ENCODE measurements at regions not wholly inside any gene's neighbourhood (a gene's known extent, or its start where the extent isn't known, plus 50 kb on each side); places are given as distances from the start of the nearest gene placed in this dataset.

GRCh38 chr13:90954605-90955195 is 392.8 kb upstream of the MIR17HG start:
- Mint-ChIP-seq H3K4me1 (ENCODE audit: low read depth) (no peaks in the 10 kb centered on the region), H3K4me3 (no peak overlapping the region), H3K36me3 (ENCODE audit: insufficient read depth in 2 of 2) (no peaks in the 10 kb centered on the region), H3K27ac (no peak overlapping the region), H3K9me3 (no peaks in the 10 kb centered on the region), H3K27me3 (ENCODE audit: low read depth) (no peaks in the 10 kb centered on the region)
- ATAC-seq (replicated peaks in 1 of 2): no peak
- no peak for DNase-seq

- Mint-ChIP-seq H3K36me3 (ENCODE audit: insufficient read depth in 2 of 2) (no peaks in the 10 kb centered on the region), H3K27ac (no peak overlapping the region)
- DNase-seq: no peak
Observed at GRCh38 chr13:90956031-90956430, 391.5 kb upstream of the MIR17HG start.

GRCh38 chr13:90958866-90959265 is 388.6 kb upstream of the MIR17HG start:
- Mint-ChIP-seq H3K4me1 (ENCODE audit: low read depth) (no peaks in the 10 kb centered on the region), H3K27ac (no peak overlapping the region), H3K9me3 (peaks cover 0 to 1% of the 10 kb centered on the region in 2 donors), H3K36me3 (ENCODE audit: insufficient read depth in 2 of 2) (no peaks in the 10 kb centered on the region), H3K4me3 (no peak overlapping the region), H3K27me3 (ENCODE audit: low read depth) (no peaks in the 10 kb centered on the region)
- ATAC-seq (replicated peaks in 1 of 2) (no peak), DNase-seq (no peak)

More at GRCh38 chr13:90956031-90956430, 391.5 kb upstream of the MIR17HG start:
- Mint-ChIP-seq H3K4me1 (ENCODE audit: low read depth) (no peaks in the 10 kb centered on the region), H3K27me3 (ENCODE audit: low read depth) (no peaks in the 10 kb centered on the region), H3K4me3 (no peak overlapping the region), H3K9me3 (no peaks in the 10 kb centered on the region)
- ATAC-seq (replicated peaks in 1 of 2): no peak

GRCh38 chr13:90968166-90968904 is 379.2 kb upstream of the MIR17HG start:
- Mint-ChIP-seq H3K4me1 (ENCODE audit: low read depth) (no peaks in the 10 kb centered on the region), H3K27me3 (ENCODE audit: low read depth) (no peaks in the 10 kb centered on the region), H3K9me3 (peaks cover 1 to 2% of the 10 kb centered on the region in 2 donors), H3K36me3 (ENCODE audit: insufficient read depth in 2 of 2) (no peaks in the 10 kb centered on the region), H3K4me3 (no peak overlapping the region), H3K27ac (no peak overlapping the region)
- ATAC-seq (replicated peaks in 1 of 2) (no peak), DNase-seq (no peak)

- no peak for ATAC-seq (replicated peaks in 1 of 2)
- no peaks in the 10 kb centered on the region for H3K4me1 Mint-ChIP-seq (ENCODE audit: low read depth)
- H3K27me3 Mint-ChIP-seq (ENCODE audit: low read depth): no peaks in the 10 kb centered on the region
- peaks cover 0 to 4% of the 10 kb centered on the region in 2 donors for H3K9me3 Mint-ChIP-seq
- no peak overlapping the region for H3K27ac Mint-ChIP-seq
- DNase-seq: no peak
- no peak overlapping the region for H3K4me3 Mint-ChIP-seq
- no peaks in the 10 kb centered on the region for H3K36me3 Mint-ChIP-seq (ENCODE audit: insufficient read depth in 2 of 2)
Observed at GRCh38 chr13:90974249-90974975, 373.1 kb upstream of the MIR17HG start.

- peaks cover 0 to 6% of the 10 kb centered on the region in 2 donors for H3K9me3 Mint-ChIP-seq
- H3K4me3 Mint-ChIP-seq: no peak overlapping the region
- no peak for ATAC-seq (replicated peaks in 1 of 2)
- DNase-seq: no peak
- no peak overlapping the region for H3K27ac Mint-ChIP-seq
- H3K36me3 Mint-ChIP-seq (ENCODE audit: insufficient read depth in 2 of 2): no peaks in the 10 kb centered on the region
- H3K27me3 Mint-ChIP-seq (ENCODE audit: low read depth): no peaks in the 10 kb centered on the region
- no peaks in the 10 kb centered on the region for H3K4me1 Mint-ChIP-seq (ENCODE audit: low read depth)
Observed at GRCh38 chr13:90979059-90979458, 368.4 kb upstream of the MIR17HG start.

- no peaks in the 10 kb centered on the region for H3K36me3 Mint-ChIP-seq (ENCODE audit: insufficient read depth in 2 of 2)
- peaks cover 0 to 3% of the 10 kb centered on the region in 2 donors for H3K9me3 Mint-ChIP-seq
- H3K27ac Mint-ChIP-seq: no peak overlapping the region
- no peaks in the 10 kb centered on the region for H3K4me1 Mint-ChIP-seq (ENCODE audit: low read depth)
- no peak overlapping the region for H3K4me3 Mint-ChIP-seq
- DNase-seq (no peak), ATAC-seq (replicated peaks in 1 of 2) (no peak)
- no peaks in the 10 kb centered on the region for H3K27me3 Mint-ChIP-seq (ENCODE audit: low read depth)
Observed at GRCh38 chr13:90984756-90985155, 362.7 kb upstream of the MIR17HG start.

GRCh38 chr13:90995001-90995400 is 352.5 kb upstream of the MIR17HG start:
- Mint-ChIP-seq H3K4me3 (no peak overlapping the region), H3K27me3 (ENCODE audit: low read depth) (no peaks in the 10 kb centered on the region)

GRCh38 chr13:90995614-90996013 is 351.9 kb upstream of the MIR17HG start:
- ATAC-seq (replicated peaks in 1 of 2) (no peak), DNase-seq (no peak)
- no peak overlapping the region for H3K4me3 Mint-ChIP-seq
- H3K9me3 Mint-ChIP-seq: peaks cover 0 to 2% of the 10 kb centered on the region in 2 donors
- no peak overlapping the region for H3K27ac Mint-ChIP-seq
- no peaks in the 10 kb centered on the region for H3K4me1 Mint-ChIP-seq (ENCODE audit: low read depth)
- H3K36me3 Mint-ChIP-seq (ENCODE audit: insufficient read depth in 2 of 2): no peaks in the 10 kb centered on the region
- H3K27me3 Mint-ChIP-seq (ENCODE audit: low read depth): no peaks in the 10 kb centered on the region

More at GRCh38 chr13:90995001-90995400, 352.5 kb upstream of the MIR17HG start:
- no peak overlapping the region for H3K27ac Mint-ChIP-seq
- H3K4me1 Mint-ChIP-seq (ENCODE audit: low read depth): no peaks in the 10 kb centered on the region
- H3K9me3 Mint-ChIP-seq: peaks cover 0 to 2% of the 10 kb centered on the region in 2 donors
- H3K36me3 Mint-ChIP-seq (ENCODE audit: insufficient read depth in 2 of 2): peaks cover 0 to 1% of the 10 kb centered on the region in 2 donors
- no peak for DNase-seq
- ATAC-seq (replicated peaks in 1 of 2): no peak

- no peak overlapping the region for H3K27ac Mint-ChIP-seq
- DNase-seq: no peak
- no peak overlapping the region for H3K4me3 Mint-ChIP-seq
- ATAC-seq (replicated peaks in 1 of 2): no peak
- H3K36me3 Mint-ChIP-seq (ENCODE audit: insufficient read depth in 2 of 2): no peaks in the 10 kb centered on the region
- no peaks in the 10 kb centered on the region for H3K4me1 Mint-ChIP-seq (ENCODE audit: low read depth)
- no peaks in the 10 kb centered on the region for H3K27me3 Mint-ChIP-seq (ENCODE audit: low read depth)
- peaks cover 0 to 2% of the 10 kb centered on the region in 2 donors for H3K9me3 Mint-ChIP-seq
Observed at GRCh38 chr13:90997951-90998350, 349.5 kb upstream of the MIR17HG start.

- Mint-ChIP-seq H3K4me3 (no peak overlapping the region), H3K27me3 (ENCODE audit: low read depth) (no peaks in the 10 kb centered on the region), H3K9me3 (peaks cover 0 to 2% of the 10 kb centered on the region in 2 donors), H3K27ac (no peak overlapping the region), H3K36me3 (ENCODE audit: insufficient read depth in 2 of 2) (no peaks in the 10 kb centered on the region), H3K4me1 (ENCODE audit: low read depth) (no peaks in the 10 kb centered on the region)
- DNase-seq (no peak), ATAC-seq (replicated peaks in 1 of 2) (no peak)
Observed at GRCh38 chr13:90999401-90999800, 348.1 kb upstream of the MIR17HG start.

GRCh38 chr13:91001371-91001770 is 346.1 kb upstream of the MIR17HG start:
- Mint-ChIP-seq H3K9me3 (no peaks in the 10 kb centered on the region), H3K27me3 (ENCODE audit: low read depth) (no peaks in the 10 kb centered on the region), H3K27ac (no peak overlapping the region), H3K36me3 (ENCODE audit: insufficient read depth in 2 of 2) (no peaks in the 10 kb centered on the region), H3K4me3 (no peak overlapping the region), H3K4me1 (ENCODE audit: low read depth) (no peaks in the 10 kb centered on the region)
- DNase-seq: no peak
- ATAC-seq (replicated peaks in 1 of 2): no peak

- Mint-ChIP-seq H3K36me3 (ENCODE audit: insufficient read depth in 2 of 2) (no peaks in the 10 kb centered on the region), H3K9me3 (no peaks in the 10 kb centered on the region), H3K4me1 (ENCODE audit: low read depth) (no peaks in the 10 kb centered on the region), H3K27ac (no peak overlapping the region), H3K4me3 (no peak overlapping the region), H3K27me3 (ENCODE audit: low read depth) (no peaks in the 10 kb centered on the region)
- DNase-seq (no peak), ATAC-seq (replicated peaks in 1 of 2) (no peak)
Observed at GRCh38 chr13:91014696-91015095, 332.8 kb upstream of the MIR17HG start.
